DND-41 (cell line): ENCODE measurements at regions not wholly inside any gene's neighbourhood (a gene's known extent, or its start where the extent isn't known, plus 50 kb on each side); places are given as distances from the start of the nearest gene placed in this dataset.

Experiments
- EZH2 ChIP-seq: IDR thresholded peaks from 3 replicates; pipeline ENCODE4 v1.6.1; 2012; ENCODE audit warnings: borderline replicate concordance, low read depth, mild to moderate bottlenecking, moderate library complexity, low read length, inconsistent platforms; ENCODE audit not compliant: severe bottlenecking
- TF ChIP-seq, protein P1 (sequence below): IDR thresholded peaks from 2 replicates; pipeline ENCODE4 v1.5.1; 2012; ENCODE audit warnings: borderline replicate concordance, low read length, moderate library complexity, mild to moderate bottlenecking; ENCODE audit not compliant: poor library complexity, severe bottlenecking; ENCODE audit errors: extremely low read depth

DNA sequence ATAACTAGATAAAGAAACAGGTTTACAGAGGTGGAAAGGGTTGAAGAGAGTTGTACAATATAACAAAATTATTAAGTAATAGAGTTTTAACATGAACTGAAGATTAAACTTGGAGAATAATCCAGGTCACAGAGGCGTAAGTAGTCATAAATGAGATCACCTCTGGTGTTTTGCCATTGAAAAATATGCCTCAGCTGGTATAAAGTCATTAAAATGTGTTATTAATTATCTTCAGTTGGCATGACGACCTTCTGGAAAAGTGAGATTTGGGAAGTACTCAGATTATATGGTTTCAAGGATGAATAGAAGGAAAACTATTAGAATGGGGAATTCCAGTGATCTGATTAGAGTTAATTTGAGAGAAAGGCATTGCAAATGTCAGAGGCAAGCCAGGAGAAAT, 237.5 kb upstream of the ANXA10 start:
- TF ChIP-seq, protein P1, sequence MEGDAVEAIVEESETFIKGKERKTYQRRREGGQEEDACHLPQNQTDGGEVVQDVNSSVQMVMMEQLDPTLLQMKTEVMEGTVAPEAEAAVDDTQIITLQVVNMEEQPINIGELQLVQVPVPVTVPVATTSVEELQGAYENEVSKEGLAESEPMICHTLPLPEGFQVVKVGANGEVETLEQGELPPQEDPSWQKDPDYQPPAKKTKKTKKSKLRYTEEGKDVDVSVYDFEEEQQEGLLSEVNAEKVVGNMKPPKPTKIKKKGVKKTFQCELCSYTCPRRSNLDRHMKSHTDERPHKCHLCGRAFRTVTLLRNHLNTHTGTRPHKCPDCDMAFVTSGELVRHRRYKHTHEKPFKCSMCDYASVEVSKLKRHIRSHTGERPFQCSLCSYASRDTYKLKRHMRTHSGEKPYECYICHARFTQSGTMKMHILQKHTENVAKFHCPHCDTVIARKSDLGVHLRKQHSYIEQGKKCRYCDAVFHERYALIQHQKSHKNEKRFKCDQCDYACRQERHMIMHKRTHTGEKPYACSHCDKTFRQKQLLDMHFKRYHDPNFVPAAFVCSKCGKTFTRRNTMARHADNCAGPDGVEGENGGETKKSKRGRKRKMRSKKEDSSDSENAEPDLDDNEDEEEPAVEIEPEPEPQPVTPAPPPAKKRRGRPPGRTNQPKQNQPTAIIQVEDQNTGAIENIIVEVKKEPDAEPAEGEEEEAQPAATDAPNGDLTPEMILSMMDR, result no peak
- TF ChIP-seq EZH2, result no peak
